HT1080 (cell line): ENCODE measurements at regions not wholly inside any gene's neighbourhood (a gene's known extent, or its start where the extent isn't known, plus 50 kb on each side); places are given as distances from the start of the nearest gene placed in this dataset.
"Not testable (repeated sequence)": the region's sequence is repeated elsewhere in the genome, so short reads cannot be mapped to it uniquely, and the experiment has no call there.

Experiments used
- DNase-seq: peaks from one replicate; pipeline ENCODE4 v3.0.0-alpha.2; 2015; ENCODE audit warnings: low read depth

- peak; percentile 21 for DNase-seq
Measured at GRCh38 chr2:137886083-137886831, 78.0 kb upstream of the HNMT start.

GRCh38 chr2:137888845-137889244, 75.4 kb upstream of the HNMT start:
- peak; percentile 56 for DNase-seq

- DNase-seq: no peak
Measured at GRCh38 chr2:137892739-137893138, 71.5 kb upstream of the HNMT start.

- DNase-seq: no peak
Measured at GRCh38 chr2:137893145-137893544, 71.1 kb upstream of the HNMT start.

GRCh38 chr2:137896467-137896866, 67.8 kb upstream of the HNMT start:
- DNase-seq: no peak

GRCh38 chr2:137897082-137897481, 67.2 kb upstream of the HNMT start:
- DNase-seq: no peak

- no peak for DNase-seq
Measured at GRCh38 chr2:137900421-137901141, 63.7 kb upstream of the HNMT start.

- DNase-seq: peak; percentile 38
Measured at GRCh38 chr2:137910641-137911040, 53.6 kb upstream of the HNMT start.

GRCh38 chr2:137912371-137912770, 51.9 kb upstream of the HNMT start:
- DNase-seq: no peak

- DNase-seq: no peak
Measured at GRCh38 chr2:137913169-137913568, 51.1 kb upstream of the HNMT start.

- not testable (repeated sequence) for DNase-seq
Measured at GRCh38 chr2:137913648-137914047, 50.6 kb upstream of the HNMT start.
